ENCODE measurements at regions not wholly inside any gene's neighbourhood (a gene's known extent, or its start where the extent isn't known, plus 50 kb on each side); places are given as distances from the start of the nearest gene placed in this dataset.

GRCh38 chrX:39915596-39915995 is 182.2 kb downstream of the BCOR start:
- TF ChIP-seq CTCF (IDR thresholded peaks at IDR 0.05; ENCODE audit: low read depth, low read length, missing input control) (no peak), FOXA1 (IDR thresholded peaks at IDR 0.05) (no peak), MAX (IDR thresholded peaks at IDR 0.05) (no peak), YY1 (IDR thresholded peaks at IDR 0.05) (no peak)
